GM23338 (cell line): ENCODE measurements at regions not wholly inside any gene's neighbourhood (a gene's known extent, or its start where the extent isn't known, plus 50 kb on each side); places are given as distances from the start of the nearest gene placed in this dataset.

Experiments
- ATAC-seq: fragments of 200-7000 bp; cut with Tn5 transposase; 3 replicates; pipeline ENCODE4 v1.9.1; 2020
- DNase-seq: peaks from one replicate; pipeline ENCODE4 v3.0.0-alpha.2; 2015; ENCODE audit warnings: low spot score
- H2AFZ ChIP-seq: fragments of 200-600 bp; sonication (generic); 2 replicates; pipeline ENCODE4 v1.8.0; 2016; ENCODE audit warnings: antibody characterized with exemption, mild to moderate bottlenecking, moderate library complexity
- H3F3A ChIP-seq: fragments of 200-600 bp; sonication (generic); replicated peaks from 2 replicates; pipeline ENCODE4 v1.8.0; 2017; ENCODE audit warnings: antibody characterized with exemption, mixed run types, low read depth
- H3K27ac ChIP-seq: fragments of 200-600 bp; sonication (generic); 2 replicates; pipeline ENCODE4 v1.6.1; 2016; ENCODE audit warnings: low read depth
- H3K27me3 ChIP-seq: fragments of 200-600 bp; sonication (generic); 2 replicates; pipeline ENCODE4 v1.8.0; 2016; ENCODE audit warnings: mild to moderate bottlenecking, mixed run types, moderate library complexity; ENCODE audit not compliant: insufficient read depth
- H3K36me3 ChIP-seq: fragments of 200-600 bp; sonication (generic); 2 replicates; pipeline ENCODE4 v1.8.0; 2016; ENCODE audit warnings: mild to moderate bottlenecking; ENCODE audit not compliant: insufficient read depth
- H3K4me1 ChIP-seq: fragments of 200-600 bp; sonication (generic); 2 replicates; pipeline ENCODE4 v1.8.0; 2016; ENCODE audit warnings: mild to moderate bottlenecking, moderate library complexity; ENCODE audit not compliant: insufficient read depth
- H3K4me2 ChIP-seq: fragments of 200-600 bp; sonication (generic); 2 replicates; pipeline ENCODE4 v1.7.1; 2017; ENCODE audit warnings: mixed run types
- H3K4me3 ChIP-seq: fragments of 200-600 bp; sonication (generic); 2 replicates; pipeline ENCODE4 v1.6.1; 2016; ENCODE audit warnings: mixed run types
- H3K79me2 ChIP-seq: fragments of 200-600 bp; sonication (generic); replicated peaks from 2 replicates; pipeline ENCODE4 v1.8.0; 2017; ENCODE audit warnings: mild to moderate bottlenecking; ENCODE audit not compliant: insufficient read depth
- H3K9me2 ChIP-seq: fragments of 200-600 bp; sonication (generic); 2 replicates; pipeline ENCODE4 v1.8.0; 2017; ENCODE audit not compliant: insufficient read depth
- H4K20me1 ChIP-seq: fragments of 200-600 bp; sonication (generic); replicated peaks from 2 replicates; pipeline ENCODE4 v1.8.0; 2017; ENCODE audit warnings: mild to moderate bottlenecking; ENCODE audit not compliant: insufficient read depth
- H3K27ac Mint-ChIP-seq: 2 replicates; pipeline ENCODE4 v1.8.0; 2020; ENCODE audit warnings: inconsistent platforms, mild to moderate bottlenecking, moderate library complexity, mixed read lengths
- H3K27me3 Mint-ChIP-seq: 3 replicates; pipeline ENCODE4 v1.8.0; 2022; ENCODE audit warnings: low read depth, mild to moderate bottlenecking, moderate library complexity, mixed read lengths, inconsistent platforms; ENCODE audit not compliant: insufficient read depth, poor library complexity
- H3K36me3 Mint-ChIP-seq: 3 replicates; pipeline ENCODE4 v1.8.0; 2021; ENCODE audit warnings: low read depth, mild to moderate bottlenecking, inconsistent platforms, moderate library complexity, mixed read lengths
- H3K4me1 Mint-ChIP-seq: 3 replicates; pipeline ENCODE4 v1.8.0; 2020; ENCODE audit warnings: mild to moderate bottlenecking, inconsistent platforms, mixed read lengths
- H3K4me3 Mint-ChIP-seq: 3 replicates; pipeline ENCODE4 v1.8.0; 2021; ENCODE audit warnings: moderate library complexity, mild to moderate bottlenecking, inconsistent platforms, mixed read lengths
- H3K9me3 Mint-ChIP-seq: 3 replicates; pipeline ENCODE4 v1.8.0; 2020; ENCODE audit warnings: moderate library complexity, mild to moderate bottlenecking, inconsistent platforms, mixed read lengths
- CREB1 ChIP-seq: fragments of 250-450 bp; sonication (Bioruptor Pico); IDR thresholded peaks from 2 replicates; pipeline ENCODE4 v1.5.0; 2020; ENCODE audit warnings: low read depth, mild to moderate bottlenecking, moderate library complexity
- CTCF ChIP-seq, 2 experiments: fragments of 200-600 bp in 1 of 2; sonication (generic) in 1 of 2; conservative IDR thresholded peaks; 2 replicates each; pipeline versions ENCODE4 v1.5.1 to v1.6.1; 2016 to 2017; ENCODE audit warnings: antibody characterized with exemption in 2 of 2, low read depth in 2 of 2, mild to moderate bottlenecking in 2 of 2, moderate library complexity in 1 of 2
- EZH2 ChIP-seq: fragments of 200-600 bp; sonication (generic); IDR thresholded peaks from one replicate; pipeline ENCODE4 v1.8.0; 2017; ENCODE audit warnings: antibody characterized with exemption, mild to moderate bottlenecking, low read depth; ENCODE audit not compliant: unreplicated experiment
- EZH2phosphoT487 ChIP-seq: fragments of 200-600 bp; sonication (generic); IDR thresholded peaks from one replicate; pipeline ENCODE4 v1.8.1; 2018; ENCODE audit warnings: antibody characterized with exemption; ENCODE audit not compliant: unreplicated experiment
- JUNB ChIP-seq: IDR thresholded peaks from one replicate; pipeline ENCODE4 v1.6.1; 2016; ENCODE audit warnings: antibody characterized with exemption; ENCODE audit not compliant: unreplicated experiment
- NANOG ChIP-seq: IDR thresholded peaks from 2 replicates; pipeline ENCODE4 v1.6.1; 2016; ENCODE audit warnings: antibody characterized with exemption, borderline replicate concordance
- ZNF114 ChIP-seq: fragments of 250-450 bp; sonication (Bioruptor Pico); IDR thresholded peaks from 2 replicates; pipeline ENCODE4 v1.5.0; 2020; ENCODE audit warnings: mild to moderate bottlenecking, moderate library complexity
- ZNF331 ChIP-seq: fragments of 250-450 bp; sonication (Bioruptor Pico); IDR thresholded peaks from 2 replicates; pipeline ENCODE4 v1.5.0; 2020; ENCODE audit warnings: low read depth, mild to moderate bottlenecking, moderate library complexity
- ZNF462 ChIP-seq: fragments of 250-450 bp; sonication (Bioruptor Pico); IDR thresholded peaks from 2 replicates; pipeline ENCODE4 v1.5.0; 2020; ENCODE audit warnings: mild to moderate bottlenecking, moderate library complexity

- TF ChIP-seq ZNF462 (CRISPR knock-in tag) (no peak), NANOG (no peak), CTCF (conservative IDR thresholded peaks at IDR 0.05; ENCODE audit: low read depth in 2 of 2) (no peak), ZNF114 (CRISPR knock-in tag) (no peak), EZH2phosphoT487 (no peak), EZH2 (no peak)
Observed at GRCh38 chr13:47288546-47288945, 391.7 kb upstream of the HTR2A start (continued).

GRCh38 chr13:47287291-47287751 lies 390.5 kb upstream of the HTR2A start:
- peak; percentile 2 for DNase-seq
- Histone ChIP-seq H3K27ac (no peak overlapping the region), H3F3A (no peaks in the 10 kb centered on the region), H3K4me3 (no peak overlapping the region), H3K4me1 (no peaks in the 10 kb centered on the region), H4K20me1 (no peaks in the 10 kb centered on the region), H3K4me2 (no peak overlapping the region), H2AFZ (no peak overlapping the region), H3K27me3 (no peaks in the 10 kb centered on the region), H3K79me2 (no peaks in the 10 kb centered on the region), H3K9me2 (no peaks in the 10 kb centered on the region), H3K36me3 (no peaks in the 10 kb centered on the region)
- no peaks in the 10 kb centered on the region for H3K36me3 Mint-ChIP-seq
- peaks cover 2% of the 10 kb centered on the region for H3K27me3 Mint-ChIP-seq
- H3K4me1 Mint-ChIP-seq: peaks cover 8% of the 10 kb centered on the region
- no peak for ATAC-seq
- H3K27ac Mint-ChIP-seq: no peak overlapping the region
- no peak overlapping the region for H3K4me3 Mint-ChIP-seq
- no peaks in the 10 kb centered on the region for H3K9me3 Mint-ChIP-seq
- TF ChIP-seq ZNF462 (CRISPR knock-in tag) (no peak), ZNF114 (CRISPR knock-in tag) (no peak), NANOG (no peak), ZNF331 (CRISPR knock-in tag) (no peak), JUNB (no peak), CREB1 (no peak)
